ENCODE measurements at regions not wholly inside any gene's neighbourhood (a gene's known extent, or its start where the extent isn't known, plus 50 kb on each side); places are given as distances from the start of the nearest gene placed in this dataset.

- H3K36me3 ChIP-seq (ENCODE audit: insufficient read depth, low read length): no peaks in the 10 kb centered on the region
- H3F3A ChIP-seq (ENCODE audit: low read depth): no peaks in the 10 kb centered on the region
- no peaks in the 10 kb centered on the region for H4K20me1 ChIP-seq (ENCODE audit: insufficient read depth, low read length, poor library complexity, severe bottlenecking)
- H3K9me2 ChIP-seq (replicated peaks; ENCODE audit: low read depth, low read length): no peaks in the 10 kb centered on the region
- no peaks in the 10 kb centered on the region for H3K27me3 ChIP-seq (ENCODE audit: insufficient read depth, low read length, poor library complexity, severe bottlenecking)
- H3K9ac ChIP-seq (ENCODE audit: low read depth, low read length, poor library complexity, severe bottlenecking): no peak overlapping the region
- H3K4me2 ChIP-seq (ENCODE audit: low read depth, low read length, poor library complexity, severe bottlenecking): no peak overlapping the region
- H3K4me1 ChIP-seq (ENCODE audit: insufficient read depth, low read length, poor library complexity, severe bottlenecking): no peaks in the 10 kb centered on the region
- H2AFZ ChIP-seq (ENCODE audit: low read length): no peak overlapping the region
- no peaks in the 10 kb centered on the region for H3K9me3 ChIP-seq (ENCODE audit: insufficient read depth, low read depth, low read length)
- TF ChIP-seq CTCF (conservative IDR thresholded peaks at IDR 0.05; ENCODE audit: low read length) (no peak), EZH2phosphoT487 (IDR thresholded peaks at IDR 0.05; ENCODE audit: borderline replicate concordance) (no peak)
- no peaks in the 10 kb centered on the region for H3K79me2 ChIP-seq (ENCODE audit: insufficient read depth, low read length)
- H3K4me3 ChIP-seq (ENCODE audit: low read length, poor library complexity, severe bottlenecking): no peak overlapping the region
Measured at GRCh38 chr2:173692068-173692467, 273.1 kb downstream of the SP3 start.

GRCh38 chr2:173693044-173693589 is 272.1 kb downstream of the SP3 start:
- TF ChIP-seq CTCF (conservative IDR thresholded peaks at IDR 0.05; ENCODE audit: low read length) (no peak), EZH2phosphoT487 (IDR thresholded peaks at IDR 0.05; ENCODE audit: borderline replicate concordance) (no peak)
- Histone ChIP-seq H3K9ac (ENCODE audit: low read depth, low read length, poor library complexity, severe bottlenecking) (no peak overlapping the region), H4K20me1 (ENCODE audit: insufficient read depth, low read length, poor library complexity, severe bottlenecking) (no peaks in the 10 kb centered on the region), H3K9me3 (ENCODE audit: insufficient read depth, low read depth, low read length) (no peaks in the 10 kb centered on the region), H3K4me3 (ENCODE audit: low read length, poor library complexity, severe bottlenecking) (no peak overlapping the region), H3F3A (ENCODE audit: low read depth) (no peaks in the 10 kb centered on the region), H3K4me1 (ENCODE audit: insufficient read depth, low read length, poor library complexity, severe bottlenecking) (no peaks in the 10 kb centered on the region), H3K36me3 (ENCODE audit: insufficient read depth, low read length) (no peaks in the 10 kb centered on the region), H3K4me2 (ENCODE audit: low read depth, low read length, poor library complexity, severe bottlenecking) (no peak overlapping the region), H3K79me2 (ENCODE audit: insufficient read depth, low read length) (no peaks in the 10 kb centered on the region), H3K9me2 (replicated peaks; ENCODE audit: low read depth, low read length) (no peaks in the 10 kb centered on the region), H3K27me3 (ENCODE audit: insufficient read depth, low read length, poor library complexity, severe bottlenecking) (no peaks in the 10 kb centered on the region), H2AFZ (ENCODE audit: low read length) (no peak overlapping the region)

- Histone ChIP-seq H3K9ac (ENCODE audit: low read depth, low read length, poor library complexity, severe bottlenecking) (no peak overlapping the region), H3K4me3 (ENCODE audit: low read length, poor library complexity, severe bottlenecking) (no peak overlapping the region)
- TF ChIP-seq EZH2phosphoT487 (IDR thresholded peaks at IDR 0.05; ENCODE audit: borderline replicate concordance) (no peak), CTCF (conservative IDR thresholded peaks at IDR 0.05; ENCODE audit: low read length) (no peak)
Measured at GRCh38 chr2:173696274-173696673, 268.9 kb downstream of the SP3 start.

More at GRCh38 chr2:173696274-173696673, 268.9 kb downstream of the SP3 start:
- H3K27me3 ChIP-seq (ENCODE audit: insufficient read depth, low read length, poor library complexity, severe bottlenecking): no peaks in the 10 kb centered on the region
- no peaks in the 10 kb centered on the region for H4K20me1 ChIP-seq (ENCODE audit: insufficient read depth, low read length, poor library complexity, severe bottlenecking)
- H3K36me3 ChIP-seq (ENCODE audit: insufficient read depth, low read length): no peaks in the 10 kb centered on the region
- H3F3A ChIP-seq (ENCODE audit: low read depth): no peaks in the 10 kb centered on the region
- no peak overlapping the region for H2AFZ ChIP-seq (ENCODE audit: low read length)
- no peaks in the 10 kb centered on the region for H3K9me3 ChIP-seq (ENCODE audit: insufficient read depth, low read depth, low read length)
- H3K4me2 ChIP-seq (ENCODE audit: low read depth, low read length, poor library complexity, severe bottlenecking): no peak overlapping the region
- H3K79me2 ChIP-seq (ENCODE audit: insufficient read depth, low read length): no peaks in the 10 kb centered on the region
- H3K9me2 ChIP-seq (replicated peaks; ENCODE audit: low read depth, low read length): no peaks in the 10 kb centered on the region
- H3K4me1 ChIP-seq (ENCODE audit: insufficient read depth, low read length, poor library complexity, severe bottlenecking): no peaks in the 10 kb centered on the region
